Middle frontal gyrus (tissue), 1 donor: ENCODE measurements at regions not wholly inside any gene's neighbourhood (a gene's known extent, or its start where the extent isn't known, plus 50 kb on each side); places are given as distances from the start of the nearest gene placed in this dataset.

Experiments
- DNase-seq: peaks from one replicate; pipeline ENCODE4 v3.0.0-alpha.2; 2015; ENCODE audit warnings: low spot score; ENCODE audit errors: extremely low spot score

GRCh38 chr12:100675432-100675831, 101.9 kb downstream of the GAS2L3 start:
- no peak for DNase-seq

GRCh38 chr12:100681074-100681473, 107.6 kb downstream of the GAS2L3 start:
- no peak for DNase-seq

GRCh38 chr12:100682178-100682577, 108.7 kb downstream of the GAS2L3 start:
- no peak for DNase-seq

- no peak for DNase-seq
Measured at GRCh38 chr12:100687686-100688085, 106.9 kb upstream of the ANO4 start.

GRCh38 chr12:100688451-100688864, 106.1 kb upstream of the ANO4 start:
- no peak for DNase-seq

GRCh38 chr12:100692502-100692901, 102.1 kb upstream of the ANO4 start:
- no peak for DNase-seq

- no peak for DNase-seq
Measured at GRCh38 chr12:100698518-100698917, 96.1 kb upstream of the ANO4 start.

- no peak for DNase-seq
Measured at GRCh38 chr12:100699209-100699608, 95.4 kb upstream of the ANO4 start.

- no peak for DNase-seq
Measured at GRCh38 chr12:100703337-100703736, 91.2 kb upstream of the ANO4 start.

- DNase-seq, result no peak
Measured at GRCh38 chr12:100703868-100704267, 90.7 kb upstream of the ANO4 start.

GRCh38 chr12:100706033-100706432, 88.5 kb upstream of the ANO4 start:
- DNase-seq, result no peak

GRCh38 chr12:100708591-100708990, 86.0 kb upstream of the ANO4 start:
- DNase-seq, result no peak

- no peak for DNase-seq
Measured at GRCh38 chr12:100715976-100716944, 78.3 kb upstream of the ANO4 start.

GRCh38 chr12:100716945-100717732, 77.4 kb upstream of the ANO4 start:
- no peak for DNase-seq

- no peak for DNase-seq
Measured at GRCh38 chr12:100717733-100718067, 76.9 kb upstream of the ANO4 start.

GRCh38 chr12:100718187-100718586, 76.4 kb upstream of the ANO4 start:
- DNase-seq, result no peak

GRCh38 chr12:100720016-100720654, 74.4 kb upstream of the ANO4 start:
- no peak for DNase-seq

- DNase-seq, result no peak
Measured at GRCh38 chr12:100721169-100721568, 73.4 kb upstream of the ANO4 start.

GRCh38 chr12:100724071-100724470, 70.5 kb upstream of the ANO4 start:
- DNase-seq, result no peak

GRCh38 chr12:100733817-100734593, 60.6 kb upstream of the ANO4 start:
- peak; percentile 7 for DNase-seq

- DNase-seq, result no peak
Measured at GRCh38 chr12:100737168-100737567, 57.4 kb upstream of the ANO4 start.
